NCI-H460 (cell line): ENCODE measurements at regions not wholly inside any gene's neighbourhood (a gene's known extent, or its start where the extent isn't known, plus 50 kb on each side); places are given as distances from the start of the nearest gene placed in this dataset.

Source experiments
- DNase-seq: peaks from one replicate; pipeline ENCODE4 v3.0.0-alpha.2; 2016; ENCODE audit warnings: low read depth; ENCODE audit errors: extremely low read depth

GRCh38 chr4:32087211-32087610 is 1367.0 kb downstream of the PCDH7 start:
- no peak for DNase-seq

- no peak for DNase-seq
These were observed 1374.8 kb downstream of the PCDH7 start for GRCh38 chr4:32094987-32095386.

DNA sequence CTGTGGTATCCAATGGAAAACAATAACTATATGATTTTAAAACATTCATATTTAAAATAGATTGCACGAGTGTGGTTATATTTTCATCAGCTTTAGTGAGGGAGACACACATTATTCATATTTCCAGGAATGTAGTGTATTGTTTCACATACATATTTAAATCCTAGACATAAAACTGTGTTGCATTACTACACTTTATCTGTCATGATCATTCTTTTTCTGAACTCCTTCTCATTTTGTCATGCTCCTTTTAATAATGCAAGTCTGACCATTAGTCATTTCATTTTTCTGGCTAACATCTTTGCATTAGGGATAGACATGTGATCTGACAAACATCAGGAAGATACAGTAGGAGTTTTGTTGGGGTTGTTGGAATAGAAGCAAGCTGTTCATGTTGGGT is 1382.7 kb downstream of the PCDH7 start:
- DNase-seq = no peak

- DNase-seq = no peak
These were observed 1386.6 kb downstream of the PCDH7 start for GRCh38 chr4:32106767-32107166.

DNA sequence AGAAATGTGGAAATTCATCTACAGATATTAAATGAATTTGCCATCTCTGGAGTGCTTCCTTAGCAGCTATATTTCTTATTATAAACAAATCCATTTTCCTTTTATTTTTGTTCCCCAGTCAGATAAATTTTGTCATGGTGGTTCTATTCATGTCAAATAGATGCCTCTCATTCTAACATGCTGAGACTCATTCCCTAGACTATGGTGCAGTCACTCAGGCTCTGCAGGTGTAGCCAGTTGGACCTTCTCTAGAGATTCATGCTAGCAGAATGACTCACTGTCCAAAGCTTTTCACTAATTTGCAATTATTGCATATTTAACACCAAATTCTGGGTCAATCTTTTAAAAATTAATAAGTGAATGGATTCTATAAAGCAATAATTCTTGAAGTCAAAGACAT is 1392.7 kb downstream of the PCDH7 start:
- DNase-seq = no peak

DNA sequence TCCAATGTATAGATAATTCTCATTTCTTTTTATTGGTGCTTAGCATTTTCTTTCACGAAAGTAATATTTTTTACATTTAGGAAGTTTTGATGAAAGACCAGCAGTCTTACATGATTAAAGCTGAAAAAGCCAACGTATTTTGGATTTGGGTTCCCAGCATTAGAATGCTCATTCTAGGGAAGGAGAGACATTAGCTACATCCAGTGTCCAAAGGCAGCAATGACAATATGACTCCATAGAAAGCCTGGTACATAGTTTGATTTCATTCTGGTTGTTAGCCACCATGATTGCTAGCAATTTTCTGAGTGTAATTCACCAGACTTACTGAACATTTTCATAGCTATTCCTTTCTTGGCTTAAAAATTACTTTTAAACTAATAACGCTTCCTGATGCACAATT is 1397.5 kb downstream of the PCDH7 start:
- no peak for DNase-seq

GRCh38 chr4:32119907-32120306 is 1399.7 kb downstream of the PCDH7 start:
- no peak for DNase-seq

- no peak for DNase-seq
These were observed 1408.4 kb downstream of the PCDH7 start for GRCh38 chr4:32128549-32128948.

DNA sequence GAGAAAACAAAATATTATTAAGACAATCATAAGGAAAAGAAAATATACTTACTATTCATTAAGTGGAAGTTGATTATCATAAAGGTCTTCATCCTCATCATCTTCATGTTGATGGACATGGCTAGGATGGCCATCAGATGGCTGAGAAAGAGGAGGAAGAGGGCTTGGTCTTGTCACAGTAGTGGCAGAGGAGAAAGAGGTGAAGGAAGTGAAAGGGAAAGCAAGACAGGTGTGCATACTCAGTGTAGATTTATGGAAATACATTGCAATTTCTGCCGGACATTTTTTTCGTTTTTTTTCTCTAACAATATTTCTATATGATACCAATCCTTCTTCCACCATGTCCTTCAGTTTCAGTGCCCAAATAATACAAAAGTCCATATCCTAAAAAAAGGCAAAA is 1409.8 kb downstream of the PCDH7 start:
- no peak for DNase-seq

- DNase-seq = no peak
These were observed 1413.0 kb downstream of the PCDH7 start for GRCh38 chr4:32133141-32133540.

GRCh38 chr4:32133734-32134133 is 1413.6 kb downstream of the PCDH7 start:
- no peak for DNase-seq

DNA sequence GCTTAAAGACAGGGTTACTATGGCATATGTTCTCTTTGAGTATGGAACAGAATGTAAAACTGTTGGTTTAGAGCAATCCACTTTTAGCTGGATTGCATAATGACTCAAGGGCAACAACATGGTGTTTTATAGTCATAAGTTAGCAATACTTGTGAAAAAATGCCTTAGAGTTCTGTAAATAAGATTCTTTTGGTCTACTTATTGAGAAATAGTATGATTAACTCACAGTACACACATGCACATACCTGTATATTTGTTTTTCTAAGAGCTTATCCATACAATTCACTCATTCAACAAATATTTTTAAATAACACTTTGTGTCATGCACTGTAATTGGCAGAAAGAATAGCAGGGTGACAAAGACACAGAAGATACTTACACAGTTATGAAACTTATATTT is 1415.5 kb downstream of the PCDH7 start:
- no peak for DNase-seq

DNA sequence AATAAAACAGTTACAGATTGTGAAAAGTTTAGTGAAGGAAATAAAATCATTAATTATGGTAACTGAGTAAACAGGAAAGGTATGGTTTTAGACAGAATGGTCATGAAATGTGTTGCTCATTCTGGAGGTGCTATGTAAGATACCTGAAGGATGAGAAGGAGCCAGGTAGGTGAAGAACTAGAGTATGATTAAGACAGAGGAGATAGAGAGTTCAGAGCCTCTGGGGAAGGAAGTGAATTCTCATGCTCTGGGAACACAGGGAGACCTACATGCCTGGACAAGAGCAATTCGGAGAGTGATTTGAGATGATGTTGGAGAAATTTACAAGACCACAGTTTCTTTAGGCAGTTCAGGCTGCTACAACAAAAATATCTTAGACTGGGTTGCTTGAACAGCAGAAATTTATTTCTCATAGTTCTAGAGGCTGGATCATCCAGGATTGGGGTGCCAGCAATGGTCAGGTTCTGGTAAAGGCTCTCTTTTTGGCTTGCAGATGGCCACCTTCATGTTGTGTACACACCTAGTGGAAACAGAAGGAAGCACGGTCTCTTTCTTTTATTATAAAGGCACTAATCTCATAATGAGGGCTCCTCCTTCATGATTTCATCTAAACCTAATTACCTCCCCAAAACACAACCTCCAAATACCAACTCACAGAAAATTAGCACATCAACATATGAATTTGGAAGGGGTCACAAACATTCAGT is 1416.1 kb downstream of the PCDH7 start:
- DNase-seq = no peak

DNA sequence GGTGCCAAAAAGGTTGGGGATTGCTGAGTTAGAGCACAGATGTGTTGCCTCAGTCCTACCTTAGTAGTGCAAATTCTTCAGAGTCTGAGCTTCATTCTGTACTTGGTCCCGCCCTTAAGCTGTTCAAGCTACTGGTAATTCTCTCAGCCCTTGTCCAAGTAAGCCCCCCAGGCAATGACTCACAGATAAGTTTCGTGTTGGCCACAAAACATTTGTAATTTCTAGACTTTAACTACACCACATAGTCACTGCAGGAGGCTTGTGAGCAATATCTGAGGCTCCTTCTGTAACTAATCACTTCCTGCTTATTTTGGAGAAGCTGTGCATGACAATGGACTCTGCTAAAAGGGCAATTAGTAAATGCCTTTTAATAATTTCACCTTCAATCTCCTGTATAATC is 1420.5 kb downstream of the PCDH7 start:
- DNase-seq = no peak

GRCh38 chr4:32142075-32142474 is 1421.9 kb downstream of the PCDH7 start:
- DNase-seq = no peak

DNA sequence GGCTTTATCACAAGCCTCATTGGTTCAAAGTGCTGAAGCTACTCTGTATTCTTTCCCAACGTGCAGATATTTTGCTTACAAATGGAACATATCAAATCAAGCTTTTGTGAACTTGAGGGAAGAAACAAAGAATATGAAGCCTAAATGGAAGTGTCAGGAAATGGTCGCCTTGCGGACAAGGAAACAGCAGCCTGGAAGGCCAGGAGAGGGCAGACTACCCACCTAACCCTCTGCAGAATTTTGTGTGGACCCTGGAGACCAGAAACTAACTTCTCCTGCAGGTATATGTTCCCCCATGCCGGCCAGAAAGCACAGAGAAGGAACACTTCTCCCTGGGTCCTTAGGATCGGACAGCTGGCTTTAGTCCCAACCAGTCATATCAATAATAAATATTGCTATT is 1425.8 kb downstream of the PCDH7 start:
- no peak for DNase-seq

DNA sequence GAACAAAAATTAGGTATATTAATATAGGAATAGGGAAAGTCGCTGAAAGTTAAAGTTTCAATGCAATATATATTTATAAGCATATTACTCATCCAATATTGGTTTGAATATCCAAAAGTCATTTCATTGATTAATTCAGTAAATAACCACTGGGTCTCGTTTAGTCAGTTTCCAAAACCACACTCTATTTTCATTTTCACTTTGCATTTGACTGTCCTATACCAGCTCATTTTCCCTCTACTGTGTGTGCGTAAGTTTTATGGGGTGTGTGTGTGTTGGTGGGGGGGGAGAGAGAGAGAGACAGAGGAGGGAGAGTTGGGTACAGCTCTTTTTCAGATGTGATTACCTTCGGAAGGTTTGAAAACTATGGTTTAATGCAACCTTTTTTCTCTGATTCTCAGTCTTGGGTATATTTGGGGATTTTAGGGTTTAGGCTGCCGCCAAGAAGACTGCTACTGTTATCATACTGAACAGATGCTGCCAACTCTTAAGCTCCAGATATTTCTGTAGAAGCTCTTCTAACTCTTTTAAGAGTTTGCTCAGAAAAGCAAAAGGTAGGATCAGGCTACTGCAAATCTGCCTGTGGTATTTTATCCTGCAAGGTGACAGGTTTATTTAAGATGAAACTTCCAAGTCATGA is 1427.4 kb downstream of the PCDH7 start:
- no peak for DNase-seq

DNA sequence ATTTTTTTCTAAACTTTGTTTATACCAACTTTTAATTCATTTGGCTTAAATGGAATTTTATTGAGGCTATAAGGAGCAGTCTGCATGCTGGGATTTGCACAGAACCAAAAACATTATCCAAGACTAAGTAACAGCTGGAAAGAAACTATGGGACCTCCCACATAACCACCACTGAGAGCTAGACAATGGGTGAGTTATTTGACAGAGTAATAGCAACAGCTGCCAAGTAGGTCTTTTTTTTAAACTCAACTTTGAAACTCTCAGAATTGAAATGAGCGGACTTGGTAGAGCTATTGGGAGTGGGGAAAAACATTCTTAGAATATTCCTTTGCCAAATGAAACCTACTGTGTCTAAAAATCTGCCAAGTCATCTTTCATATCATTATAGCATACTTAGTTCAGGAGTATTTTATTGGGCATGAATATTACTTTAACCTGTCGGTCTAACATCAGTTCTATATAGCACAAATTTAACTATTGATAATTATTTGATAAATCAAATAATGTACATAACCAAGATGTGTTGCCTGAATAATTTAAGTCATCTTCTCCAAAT is 1428.0 kb downstream of the PCDH7 start:
- no peak for DNase-seq

- DNase-seq = no peak
These were observed 1438.8 kb downstream of the PCDH7 start for GRCh38 chr4:32158961-32159360.

DNA sequence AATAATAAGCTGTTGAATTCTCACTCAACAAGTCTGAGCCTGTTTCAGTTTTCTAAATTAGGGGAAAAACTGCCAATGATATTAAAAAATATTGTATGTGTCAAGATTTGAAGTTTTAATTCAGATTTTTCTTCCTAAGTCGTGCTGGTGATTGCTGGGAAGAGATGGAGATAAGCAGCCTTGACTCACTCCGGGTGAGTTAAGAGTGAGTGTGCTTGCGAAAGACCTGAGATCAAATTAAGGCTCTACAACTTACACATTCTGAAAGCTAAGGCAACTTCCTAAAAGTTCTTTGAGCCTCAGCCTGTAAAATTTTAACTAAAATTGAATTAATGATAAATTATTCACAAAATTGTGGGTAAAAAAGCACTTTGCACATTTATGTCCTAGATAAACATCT is 1441.2 kb downstream of the PCDH7 start:
- DNase-seq = no peak

DNA sequence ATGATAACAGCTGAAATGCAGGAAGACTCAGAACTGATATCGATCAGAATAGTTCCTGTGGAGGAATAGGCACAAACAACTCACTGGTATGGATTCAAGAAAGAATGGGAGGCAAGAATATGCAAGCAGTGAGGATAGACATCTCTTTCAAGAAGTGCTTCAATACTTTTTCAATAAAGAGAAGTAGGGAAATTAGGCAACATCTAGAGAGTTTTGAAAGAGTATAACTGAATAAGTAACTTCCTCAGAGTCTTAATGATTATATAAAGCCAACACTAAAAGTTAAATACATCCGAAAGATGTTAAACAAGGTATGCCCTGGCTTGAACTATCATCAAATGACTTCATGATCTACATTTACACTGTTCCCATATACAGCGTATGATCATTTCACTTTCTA is 1443.0 kb downstream of the PCDH7 start:
- no peak for DNase-seq

DNA sequence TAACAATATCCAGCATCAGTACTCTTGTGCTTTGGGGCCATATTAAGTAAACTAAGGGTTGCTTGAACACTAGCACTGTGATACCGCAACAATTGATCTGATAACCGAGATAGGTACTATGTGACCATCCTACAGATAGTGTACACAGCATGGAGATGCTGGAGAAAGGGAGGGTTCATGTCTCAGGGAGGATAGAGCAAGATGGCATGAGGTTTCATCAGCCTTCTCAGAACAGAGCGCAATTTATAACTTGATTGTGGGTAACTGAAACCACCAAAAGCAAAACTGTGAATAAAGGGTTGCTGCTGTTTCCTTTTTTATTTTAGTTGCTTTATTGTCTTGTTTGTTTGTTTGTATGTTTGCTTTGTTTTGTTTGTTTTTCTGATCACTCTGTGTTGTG is 1449.7 kb downstream of the PCDH7 start:
- no peak for DNase-seq
